NT2/D1 (cell line): ENCODE measurements at regions not wholly inside any gene's neighbourhood (a gene's known extent, or its start where the extent isn't known, plus 50 kb on each side); places are given as distances from the start of the nearest gene placed in this dataset.

Experiments used
- DNase-seq: peaks from one replicate; pipeline ENCODE4 v3.0.0-alpha.2; 2011; ENCODE audit warnings: low read depth, low spot score
- H3K27me3 ChIP-seq: 2 replicates; pipeline ENCODE4 v1.6.0; 2011; ENCODE audit warnings: mild to moderate bottlenecking; ENCODE audit not compliant: insufficient read length, insufficient read depth
- H3K36me3 ChIP-seq: 2 replicates; pipeline ENCODE4 v1.6.1; 2011; ENCODE audit warnings: mild to moderate bottlenecking, low read length, mixed read lengths; ENCODE audit not compliant: insufficient read depth, insufficient read length
- H3K4me1 ChIP-seq: 2 replicates; pipeline ENCODE4 v1.5.1; 2011; ENCODE audit not compliant: insufficient read depth, insufficient read length
- H3K4me3 ChIP-seq: 2 replicates; pipeline ENCODE4 v1.5.1; 2011; ENCODE audit warnings: low read depth; ENCODE audit not compliant: insufficient read length
- H3K9ac ChIP-seq: 2 replicates; pipeline ENCODE4 v1.6.0; 2011; ENCODE audit warnings: low read depth; ENCODE audit not compliant: insufficient read length
- H3K9me3 ChIP-seq: 2 replicates; pipeline ENCODE4 v1.5.1; 2011; ENCODE audit warnings: mild to moderate bottlenecking, low read length; ENCODE audit not compliant: insufficient read depth
- SUZ12 ChIP-seq: IDR thresholded peaks from 2 replicates; pipeline ENCODE4 v1.6.1; 2011; ENCODE audit not compliant: insufficient read length, insufficient read depth; ENCODE audit errors: extremely low read depth
- YY1 ChIP-seq: IDR thresholded peaks from 2 replicates; pipeline ENCODE4 v1.6.1; 2011; ENCODE audit not compliant: insufficient read length, insufficient read depth
- ZNF274 ChIP-seq: IDR thresholded peaks from 2 replicates; pipeline ENCODE4 v1.6.1; 2011; ENCODE audit warnings: mild to moderate bottlenecking, low read depth, low read length

GRCh38 chr4:115803825-115804224 lies 690.4 kb upstream of the NDST4 start:
- Histone ChIP-seq H3K36me3 (no peaks in the 10 kb centered on the region), H3K4me3 (no peak overlapping the region), H3K27me3 (no peaks in the 10 kb centered on the region), H3K4me1 (no peaks in the 10 kb centered on the region), H3K9ac (no peak overlapping the region), H3K9me3 (no peaks in the 10 kb centered on the region)
- DNase-seq, result no peak
- TF ChIP-seq ZNF274 (no peak), YY1 (no peak), SUZ12 (no peak)

GRCh38 chr4:115790812-115791211 lies 677.4 kb upstream of the NDST4 start:
- H3K9me3 ChIP-seq, result no peaks in the 10 kb centered on the region
- no peak for DNase-seq
- TF ChIP-seq ZNF274, result no peak
- TF ChIP-seq SUZ12, result no peak
- no peak for TF ChIP-seq YY1
- H3K27me3 ChIP-seq, result no peaks in the 10 kb centered on the region
- H3K36me3 ChIP-seq, result no peaks in the 10 kb centered on the region
- H3K4me1 ChIP-seq, result no peaks in the 10 kb centered on the region
- no peak overlapping the region for H3K4me3 ChIP-seq
- no peak overlapping the region for H3K9ac ChIP-seq

DNA sequence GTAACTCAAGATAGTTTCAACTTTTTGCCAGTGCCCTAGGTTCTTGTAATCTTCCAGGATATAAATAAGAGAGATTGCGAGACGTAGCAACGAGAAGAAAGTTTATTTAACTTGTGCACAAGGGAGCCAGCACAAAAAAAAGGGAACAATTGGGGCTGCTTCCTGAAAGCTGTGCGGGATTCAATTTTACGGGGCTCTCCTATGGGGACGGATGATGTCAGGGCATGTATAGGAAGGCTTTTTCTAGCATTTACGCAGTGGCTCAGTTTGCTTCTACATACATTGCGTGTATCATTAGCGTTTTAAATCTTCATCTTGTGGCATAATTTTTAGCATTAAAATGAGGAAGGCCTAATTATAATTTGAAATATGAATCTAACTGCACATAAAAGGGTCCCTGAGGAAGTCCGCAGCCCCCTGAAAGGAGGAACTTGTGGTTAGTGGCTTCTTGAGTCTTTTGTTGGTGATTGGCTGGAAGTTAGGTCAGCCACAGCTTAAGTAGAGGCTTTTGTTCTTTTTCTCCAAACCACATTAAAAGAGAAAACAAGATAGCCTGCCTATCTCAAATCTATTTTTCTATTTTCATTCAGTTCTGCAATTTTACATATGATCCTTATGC lies 668.2 kb upstream of the NDST4 start:
- Histone ChIP-seq H3K9me3 (no peaks in the 10 kb centered on the region), H3K9ac (no peak overlapping the region), H3K27me3 (no peaks in the 10 kb centered on the region), H3K4me1 (no peaks in the 10 kb centered on the region), H3K4me3 (no peak overlapping the region), H3K36me3 (no peaks in the 10 kb centered on the region)
- no peak for DNase-seq
- TF ChIP-seq YY1 (no peak), ZNF274 (no peak), SUZ12 (no peak)

DNA sequence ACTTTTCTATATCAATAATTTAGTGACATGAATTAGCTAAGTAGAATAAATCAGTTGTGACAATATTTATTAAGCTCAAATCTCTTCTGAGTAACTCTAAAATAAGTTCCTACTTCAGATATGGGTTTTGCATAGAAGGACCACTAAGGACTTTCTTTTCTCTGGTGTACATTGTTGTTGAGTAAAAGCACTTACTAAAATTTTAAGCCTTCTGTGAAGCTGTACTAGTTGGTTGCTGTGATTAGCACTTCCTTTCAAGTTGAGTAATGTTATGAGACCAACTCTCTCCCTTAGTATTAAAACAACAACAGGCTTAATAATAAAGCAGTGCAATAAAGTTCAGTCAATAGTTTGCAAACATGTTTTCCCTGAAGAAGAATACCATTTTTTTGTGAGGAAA lies 667.4 kb upstream of the NDST4 start:
- H3K27me3 ChIP-seq, result no peaks in the 10 kb centered on the region
- no peaks in the 10 kb centered on the region for H3K4me1 ChIP-seq
- no peak overlapping the region for H3K4me3 ChIP-seq
- TF ChIP-seq SUZ12, result no peak
- TF ChIP-seq YY1, result no peak
- TF ChIP-seq ZNF274, result no peak
- no peak for DNase-seq
- H3K36me3 ChIP-seq, result no peaks in the 10 kb centered on the region
- no peak overlapping the region for H3K9ac ChIP-seq
- H3K9me3 ChIP-seq, result no peaks in the 10 kb centered on the region

DNA sequence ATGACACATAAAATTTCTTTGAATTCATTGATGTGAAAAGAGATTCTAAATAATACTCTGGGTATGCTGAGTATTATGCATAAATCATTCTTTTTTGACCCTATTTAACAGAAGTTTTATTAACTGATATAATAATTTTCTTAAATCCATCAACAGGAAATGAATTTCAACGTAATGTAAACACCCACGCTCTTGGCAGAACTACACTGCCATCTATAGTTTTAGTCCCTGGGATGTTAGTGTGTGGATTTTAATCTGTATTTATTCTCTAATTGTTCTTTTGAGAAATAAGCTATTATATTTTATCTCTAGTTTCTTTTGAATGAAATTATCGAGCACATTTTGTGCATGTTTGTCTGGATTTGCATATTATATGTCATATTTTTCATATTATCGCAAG lies 666.8 kb upstream of the NDST4 start:
- Histone ChIP-seq H3K9ac (no peak overlapping the region), H3K36me3 (no peaks in the 10 kb centered on the region)

GRCh38 chr4:115770046-115770543 lies 656.7 kb upstream of the NDST4 start:
- Histone ChIP-seq H3K4me3 (no peak overlapping the region), H3K9me3 (no peaks in the 10 kb centered on the region), H3K36me3 (no peaks in the 10 kb centered on the region), H3K9ac (no peak overlapping the region), H3K4me1 (no peaks in the 10 kb centered on the region), H3K27me3 (no peaks in the 10 kb centered on the region)
- no peak for DNase-seq
- TF ChIP-seq YY1 (no peak), SUZ12 (no peak), ZNF274 (no peak)

More for the DNA sequence above, 666.8 kb upstream of the NDST4 start:
- Histone ChIP-seq H3K9me3 (no peaks in the 10 kb centered on the region), H3K4me3 (no peak overlapping the region), H3K27me3 (no peaks in the 10 kb centered on the region), H3K4me1 (no peaks in the 10 kb centered on the region)
- TF ChIP-seq SUZ12 (no peak), YY1 (no peak), ZNF274 (no peak)
- DNase-seq, result no peak

- no peaks in the 10 kb centered on the region for H3K36me3 ChIP-seq
- no peaks in the 10 kb centered on the region for H3K4me1 ChIP-seq
- TF ChIP-seq ZNF274 (no peak), YY1 (no peak), SUZ12 (no peak)
- no peaks in the 10 kb centered on the region for H3K27me3 ChIP-seq
- DNase-seq, result no peak
- H3K9ac ChIP-seq, result no peak overlapping the region
- H3K9me3 ChIP-seq, result no peaks in the 10 kb centered on the region
- H3K4me3 ChIP-seq, result no peak overlapping the region
Measured at GRCh38 chr4:115769396-115769795, 656.0 kb upstream of the NDST4 start.

DNA sequence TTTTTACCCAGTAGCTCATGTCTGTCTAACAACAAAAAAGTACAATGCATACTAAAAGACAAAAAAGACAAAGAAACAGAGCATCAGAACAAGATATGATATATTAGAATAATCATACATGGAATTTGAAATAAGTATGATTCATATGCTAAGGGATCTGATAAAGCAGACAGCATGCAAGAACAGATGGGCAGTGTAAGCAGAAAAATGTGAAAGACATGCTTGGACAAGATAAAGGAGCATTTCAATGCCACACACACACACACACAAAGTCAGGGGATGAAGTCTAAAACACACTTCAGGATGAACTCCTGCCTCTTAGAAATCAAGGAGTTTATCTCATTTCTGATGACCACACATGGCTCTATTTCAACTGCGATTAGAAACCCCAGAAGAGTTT lies 649.6 kb upstream of the NDST4 start:
- Histone ChIP-seq H3K36me3 (no peaks in the 10 kb centered on the region), H3K9ac (no peak overlapping the region), H3K4me3 (no peak overlapping the region), H3K9me3 (no peaks in the 10 kb centered on the region), H3K27me3 (no peaks in the 10 kb centered on the region), H3K4me1 (no peaks in the 10 kb centered on the region)
- TF ChIP-seq SUZ12, result no peak
- TF ChIP-seq YY1, result no peak
- no peak for TF ChIP-seq ZNF274
- DNase-seq, result no peak
